Fibroblast of lung (primary cell): ENCODE measurements at regions not wholly inside any gene's neighbourhood (a gene's known extent, or its start where the extent isn't known, plus 50 kb on each side); places are given as distances from the start of the nearest gene placed in this dataset.

ENCODE experiments used
- CTCF ChIP-seq, 2 donors: IDR thresholded peaks in 1 of 2; conservative IDR thresholded peaks in 1 of 2; 1 replicate in 1 of 2; 2 replicates in 1 of 2; pipeline ENCODE4 v1.5.1; 2011 to 2012; ENCODE audit warnings: low read length in 2 of 2, control low read depth in 1 of 2, inconsistent platforms in 1 of 2, low read depth in 1 of 2, mild to moderate bottlenecking in 1 of 2
- EZH2 ChIP-seq: IDR thresholded peaks from 2 replicates; pipeline ENCODE4 v1.5.1; 2012; ENCODE audit warnings: low read length, control low read depth, mild to moderate bottlenecking; ENCODE audit errors: missing control alignments

- TF ChIP-seq CTCF (conservative IDR thresholded peaks at IDR 0.05 in 1 of 2, IDR thresholded peaks at IDR 0.05 in 1 of 2; ENCODE audit: low read depth in 1 of 2, low read length in 2 of 2) (no peak), EZH2 (no peak)
Observed at GRCh38 chr5:34550247-34550646, 105.9 kb upstream of the RAI14 start.
